Left ventricle myocardium inferior (tissue), 1 donor: ENCODE measurements at regions not wholly inside any gene's neighbourhood (a gene's known extent, or its start where the extent isn't known, plus 50 kb on each side); places are given as distances from the start of the nearest gene placed in this dataset.

Experiments used
- DNase-seq: peaks from one replicate; pipeline ENCODE4 v3.0.0-alpha.2; 2020
- H3K27ac ChIP-seq: fragments of 200-600 bp; replicated peaks from 2 replicates; pipeline ENCODE4 v1.8.0; 2021
- H3K27me3 ChIP-seq: fragments of 200-600 bp; 2 replicates; pipeline ENCODE4 v1.8.0; 2021; ENCODE audit warnings: low read depth
- H3K36me3 ChIP-seq: fragments of 200-600 bp; 2 replicates; pipeline ENCODE4 v1.8.0; 2021
- H3K4me1 ChIP-seq: fragments of 200-600 bp; 2 replicates; pipeline ENCODE4 v1.8.0; 2021
- H3K4me3 ChIP-seq: fragments of 200-600 bp; 2 replicates; pipeline ENCODE4 v1.8.0; 2021; ENCODE audit warnings: mild to moderate bottlenecking, moderate library complexity
- H3K9me3 ChIP-seq: fragments of 200-600 bp; replicated peaks from 2 replicates; pipeline ENCODE4 v1.8.0; 2021
- CTCF ChIP-seq: fragments of 200-600 bp; IDR thresholded peaks from 2 replicates; pipeline ENCODE4 v1.8.0; 2021; ENCODE audit warnings: antibody characterized with exemption, mild to moderate bottlenecking, borderline replicate concordance
- intact Hi-C: fragments of 100-400 bp; cut with micrococcal nuclease; formaldehyde crosslinking; loops from one replicate; pipeline ENCODE4 v1.11.0; 2022
- donor health status: DM: no; HTN: yes; CAD: no; lungs with severe emphysema.

GRCh38 chr4:141348125-141348524 is 127.4 kb downstream of the ZNF330 start:
- H3K36me3 ChIP-seq = no peaks in the 10 kb centered on the region
- DNase-seq = no peak
- intact Hi-C loops = loop anchor here (5.0 kb wide), 1 partner anchor 364 kb away; no protein-coding TSS in a partner anchor
- TF ChIP-seq CTCF = no peak
- H3K27ac ChIP-seq = no peak overlapping the region
- H3K4me1 ChIP-seq = peaks cover 14% of the 10 kb centered on the region
- H3K9me3 ChIP-seq = no peaks in the 10 kb centered on the region
- H3K4me3 ChIP-seq = no peak overlapping the region
- no peaks in the 10 kb centered on the region for H3K27me3 ChIP-seq

- intact Hi-C loops = loop anchor here (5.0 kb wide), 1 partner anchor 364 kb away; no protein-coding TSS in a partner anchor
- Histone ChIP-seq H3K27me3 (no peaks in the 10 kb centered on the region), H3K27ac (no peak overlapping the region), H3K4me1 (peaks cover 15% of the 10 kb centered on the region), H3K36me3 (no peaks in the 10 kb centered on the region), H3K9me3 (no peaks in the 10 kb centered on the region), H3K4me3 (no peak overlapping the region)
- TF ChIP-seq CTCF = no peak
- DNase-seq = no peak
Measured at GRCh38 chr4:141348573-141348972, 127.9 kb downstream of the ZNF330 start.

GRCh38 chr4:141349236-141349635 is 128.5 kb downstream of the ZNF330 start:
- intact Hi-C loops = loop anchor here (5.0 kb wide), 1 partner anchor 363 kb away; no protein-coding TSS in a partner anchor
- Histone ChIP-seq H3K4me3 (no peak overlapping the region), H3K36me3 (no peaks in the 10 kb centered on the region), H3K27ac (no peak overlapping the region), H3K9me3 (no peaks in the 10 kb centered on the region), H3K27me3 (no peaks in the 10 kb centered on the region), H3K4me1 (peaks cover 15% of the 10 kb centered on the region)
- no peak for DNase-seq
- TF ChIP-seq CTCF = no peak

- DNase-seq = no peak
- Histone ChIP-seq H3K4me3 (no peak overlapping the region), H3K36me3 (no peaks in the 10 kb centered on the region), H3K9me3 (no peaks in the 10 kb centered on the region), H3K27me3 (no peaks in the 10 kb centered on the region), H3K27ac (no peak overlapping the region), H3K4me1 (peaks cover 15% of the 10 kb centered on the region)
- intact Hi-C loops = no loop called here
- TF ChIP-seq CTCF = no peak
Measured at GRCh38 chr4:141350122-141350905, 129.6 kb downstream of the ZNF330 start.

GRCh38 chr4:141352331-141352730 is 131.6 kb downstream of the ZNF330 start:
- no peak for TF ChIP-seq CTCF
- DNase-seq = no peak
- Histone ChIP-seq H3K9me3 (no peaks in the 10 kb centered on the region), H3K4me1 (peaks cover 9% of the 10 kb centered on the region), H3K36me3 (no peaks in the 10 kb centered on the region), H3K27ac (peak overlapping the region; percentile 52), H3K4me3 (no peak overlapping the region), H3K27me3 (no peaks in the 10 kb centered on the region)
- intact Hi-C loops = no loop called here
